ENCODE measurements at regions not wholly inside any gene's neighbourhood (a gene's known extent, or its start where the extent isn't known, plus 50 kb on each side); places are given as distances from the start of the nearest gene placed in this dataset.

DNA sequence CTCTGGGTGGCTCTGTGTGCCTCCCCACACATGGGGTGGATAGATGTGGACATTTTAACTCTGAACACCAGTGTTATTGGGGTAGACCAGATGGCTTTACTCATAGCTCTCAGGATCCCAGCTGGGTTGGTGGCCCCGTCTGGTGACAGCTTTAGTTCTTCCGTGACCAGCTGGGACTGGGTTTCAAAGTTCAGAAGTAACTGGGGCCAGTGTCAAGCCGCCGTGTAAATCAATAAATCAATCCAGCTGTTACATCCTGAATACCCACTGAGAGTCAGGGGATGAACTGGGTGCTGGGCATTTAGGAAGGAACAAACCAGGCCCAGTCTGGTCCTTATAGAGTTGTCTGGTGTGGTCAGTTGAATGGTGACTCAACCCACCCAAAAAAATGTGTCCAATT lies 269.4 kb downstream of the CTTN start (continued):
- TF ChIP-seq ZFP37 (CRISPR knock-in tag; IDR thresholded peaks at IDR 0.05; ENCODE audit: borderline replicate concordance), result no peak
- no peak for TF ChIP-seq NFKBIZ (CRISPR knock-in tag; IDR thresholded peaks at IDR 0.05)
- TF ChIP-seq ZNF552 (CRISPR knock-in tag; IDR thresholded peaks at IDR 0.05; ENCODE audit: borderline replicate concordance), result no peak
- TF ChIP-seq AGO1 (IDR thresholded peaks at IDR 0.05; ENCODE audit: low read depth, low read length, poor library complexity, severe bottlenecking), result no peak
- TF ChIP-seq, protein P1, sequence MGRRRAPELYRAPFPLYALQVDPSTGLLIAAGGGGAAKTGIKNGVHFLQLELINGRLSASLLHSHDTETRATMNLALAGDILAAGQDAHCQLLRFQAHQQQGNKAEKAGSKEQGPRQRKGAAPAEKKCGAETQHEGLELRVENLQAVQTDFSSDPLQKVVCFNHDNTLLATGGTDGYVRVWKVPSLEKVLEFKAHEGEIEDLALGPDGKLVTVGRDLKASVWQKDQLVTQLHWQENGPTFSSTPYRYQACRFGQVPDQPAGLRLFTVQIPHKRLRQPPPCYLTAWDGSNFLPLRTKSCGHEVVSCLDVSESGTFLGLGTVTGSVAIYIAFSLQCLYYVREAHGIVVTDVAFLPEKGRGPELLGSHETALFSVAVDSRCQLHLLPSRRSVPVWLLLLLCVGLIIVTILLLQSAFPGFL (CRISPR knock-in tag; IDR thresholded peaks at IDR 0.05), result no peak
- TF ChIP-seq, protein P2, sequence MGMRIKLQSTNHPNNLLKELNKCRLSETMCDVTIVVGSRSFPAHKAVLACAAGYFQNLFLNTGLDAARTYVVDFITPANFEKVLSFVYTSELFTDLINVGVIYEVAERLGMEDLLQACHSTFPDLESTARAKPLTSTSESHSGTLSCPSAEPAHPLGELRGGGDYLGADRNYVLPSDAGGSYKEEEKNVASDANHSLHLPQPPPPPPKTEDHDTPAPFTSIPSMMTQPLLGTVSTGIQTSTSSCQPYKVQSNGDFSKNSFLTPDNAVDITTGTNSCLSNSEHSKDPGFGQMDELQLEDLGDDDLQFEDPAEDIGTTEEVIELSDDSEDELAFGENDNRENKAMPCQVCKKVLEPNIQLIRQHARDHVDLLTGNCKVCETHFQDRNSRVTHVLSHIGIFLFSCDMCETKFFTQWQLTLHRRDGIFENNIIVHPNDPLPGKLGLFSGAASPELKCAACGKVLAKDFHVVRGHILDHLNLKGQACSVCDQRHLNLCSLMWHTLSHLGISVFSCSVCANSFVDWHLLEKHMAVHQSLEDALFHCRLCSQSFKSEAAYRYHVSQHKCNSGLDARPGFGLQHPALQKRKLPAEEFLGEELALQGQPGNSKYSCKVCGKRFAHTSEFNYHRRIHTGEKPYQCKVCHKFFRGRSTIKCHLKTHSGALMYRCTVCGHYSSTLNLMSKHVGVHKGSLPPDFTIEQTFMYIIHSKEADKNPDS (CRISPR knock-in tag; IDR thresholded peaks at IDR 0.05), result no peak
- no peak for TF ChIP-seq ZNF737 (CRISPR knock-in tag; IDR thresholded peaks at IDR 0.05; ENCODE audit: borderline replicate concordance)
- TF ChIP-seq FOXA3 (CRISPR knock-in tag; IDR thresholded peaks at IDR 0.05), result peak; percentile 45; the same call in 1 of the 2 replicates
- TF ChIP-seq GLI4 (CRISPR knock-in tag; IDR thresholded peaks at IDR 0.05; ENCODE audit: borderline replicate concordance), result no peak
- no peak for TF ChIP-seq ZNF546 (CRISPR knock-in tag; conservative IDR thresholded peaks at IDR 0.05)
- TF ChIP-seq, protein P3, sequence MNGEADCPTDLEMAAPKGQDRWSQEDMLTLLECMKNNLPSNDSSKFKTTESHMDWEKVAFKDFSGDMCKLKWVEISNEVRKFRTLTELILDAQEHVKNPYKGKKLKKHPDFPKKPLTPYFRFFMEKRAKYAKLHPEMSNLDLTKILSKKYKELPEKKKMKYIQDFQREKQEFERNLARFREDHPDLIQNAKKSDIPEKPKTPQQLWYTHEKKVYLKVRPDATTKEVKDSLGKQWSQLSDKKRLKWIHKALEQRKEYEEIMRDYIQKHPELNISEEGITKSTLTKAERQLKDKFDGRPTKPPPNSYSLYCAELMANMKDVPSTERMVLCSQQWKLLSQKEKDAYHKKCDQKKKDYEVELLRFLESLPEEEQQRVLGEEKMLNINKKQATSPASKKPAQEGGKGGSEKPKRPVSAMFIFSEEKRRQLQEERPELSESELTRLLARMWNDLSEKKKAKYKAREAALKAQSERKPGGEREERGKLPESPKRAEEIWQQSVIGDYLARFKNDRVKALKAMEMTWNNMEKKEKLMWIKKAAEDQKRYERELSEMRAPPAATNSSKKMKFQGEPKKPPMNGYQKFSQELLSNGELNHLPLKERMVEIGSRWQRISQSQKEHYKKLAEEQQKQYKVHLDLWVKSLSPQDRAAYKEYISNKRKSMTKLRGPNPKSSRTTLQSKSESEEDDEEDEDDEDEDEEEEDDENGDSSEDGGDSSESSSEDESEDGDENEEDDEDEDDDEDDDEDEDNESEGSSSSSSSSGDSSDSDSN (CRISPR knock-in tag; IDR thresholded peaks at IDR 0.05), result no peak
- no peak for TF ChIP-seq HNRNPK (IDR thresholded peaks at IDR 0.05; ENCODE audit: low read depth, low read length, poor library complexity, severe bottlenecking)
- TF ChIP-seq STAT5B (CRISPR knock-in tag; IDR thresholded peaks at IDR 0.05), result no peak
- TF ChIP-seq, protein P4, sequence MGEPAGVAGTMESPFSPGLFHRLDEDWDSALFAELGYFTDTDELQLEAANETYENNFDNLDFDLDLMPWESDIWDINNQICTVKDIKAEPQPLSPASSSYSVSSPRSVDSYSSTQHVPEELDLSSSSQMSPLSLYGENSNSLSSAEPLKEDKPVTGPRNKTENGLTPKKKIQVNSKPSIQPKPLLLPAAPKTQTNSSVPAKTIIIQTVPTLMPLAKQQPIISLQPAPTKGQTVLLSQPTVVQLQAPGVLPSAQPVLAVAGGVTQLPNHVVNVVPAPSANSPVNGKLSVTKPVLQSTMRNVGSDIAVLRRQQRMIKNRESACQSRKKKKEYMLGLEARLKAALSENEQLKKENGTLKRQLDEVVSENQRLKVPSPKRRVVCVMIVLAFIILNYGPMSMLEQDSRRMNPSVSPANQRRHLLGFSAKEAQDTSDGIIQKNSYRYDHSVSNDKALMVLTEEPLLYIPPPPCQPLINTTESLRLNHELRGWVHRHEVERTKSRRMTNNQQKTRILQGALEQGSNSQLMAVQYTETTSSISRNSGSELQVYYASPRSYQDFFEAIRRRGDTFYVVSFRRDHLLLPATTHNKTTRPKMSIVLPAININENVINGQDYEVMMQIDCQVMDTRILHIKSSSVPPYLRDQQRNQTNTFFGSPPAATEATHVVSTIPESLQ (CRISPR knock-in tag; conservative IDR thresholded peaks at IDR 0.05), result no peak
- TF ChIP-seq, protein P5, sequence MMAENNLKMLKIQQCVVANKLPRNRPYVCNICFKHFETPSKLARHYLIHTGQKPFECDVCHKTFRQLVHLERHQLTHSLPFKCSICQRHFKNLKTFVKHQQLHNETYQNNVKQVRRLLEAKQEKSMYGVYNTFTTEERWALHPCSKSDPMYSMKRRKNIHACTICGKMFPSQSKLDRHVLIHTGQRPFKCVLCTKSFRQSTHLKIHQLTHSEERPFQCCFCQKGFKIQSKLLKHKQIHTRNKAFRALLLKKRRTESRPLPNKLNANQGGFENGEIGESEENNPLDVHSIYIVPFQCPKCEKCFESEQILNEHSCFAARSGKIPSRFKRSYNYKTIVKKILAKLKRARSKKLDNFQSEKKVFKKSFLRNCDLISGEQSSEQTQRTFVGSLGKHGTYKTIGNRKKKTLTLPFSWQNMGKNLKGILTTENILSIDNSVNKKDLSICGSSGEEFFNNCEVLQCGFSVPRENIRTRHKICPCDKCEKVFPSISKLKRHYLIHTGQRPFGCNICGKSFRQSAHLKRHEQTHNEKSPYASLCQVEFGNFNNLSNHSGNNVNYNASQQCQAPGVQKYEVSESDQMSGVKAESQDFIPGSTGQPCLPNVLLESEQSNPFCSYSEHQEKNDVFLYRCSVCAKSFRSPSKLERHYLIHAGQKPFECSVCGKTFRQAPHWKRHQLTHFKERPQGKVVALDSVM (CRISPR knock-in tag; IDR thresholded peaks at IDR 0.05), result no peak
- TF ChIP-seq ZEB1 (IDR thresholded peaks at IDR 0.05; ENCODE audit: insufficient replicate concordance, low read depth), result no peak
- peak; percentile 69; the same call in 1 of the 2 replicates for TF ChIP-seq RARA (CRISPR knock-in tag; IDR thresholded peaks at IDR 0.05)
- TF ChIP-seq ZNF10 (CRISPR knock-in tag; IDR thresholded peaks at IDR 0.05; ENCODE audit: borderline replicate concordance, low read depth), result no peak
- TF ChIP-seq, protein P6, sequence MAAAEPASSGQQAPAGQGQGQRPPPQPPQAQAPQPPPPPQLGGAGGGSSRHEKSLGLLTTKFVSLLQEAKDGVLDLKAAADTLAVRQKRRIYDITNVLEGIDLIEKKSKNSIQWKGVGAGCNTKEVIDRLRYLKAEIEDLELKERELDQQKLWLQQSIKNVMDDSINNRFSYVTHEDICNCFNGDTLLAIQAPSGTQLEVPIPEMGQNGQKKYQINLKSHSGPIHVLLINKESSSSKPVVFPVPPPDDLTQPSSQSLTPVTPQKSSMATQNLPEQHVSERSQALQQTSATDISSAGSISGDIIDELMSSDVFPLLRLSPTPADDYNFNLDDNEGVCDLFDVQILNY (CRISPR knock-in tag; conservative IDR thresholded peaks at IDR 0.05), result no peak
- TF ChIP-seq ARNT (IDR thresholded peaks at IDR 0.05), result no peak
